Mucosa of stomach (tissue), 1 donor: ENCODE measurements at regions not wholly inside any gene's neighbourhood (a gene's known extent, or its start where the extent isn't known, plus 50 kb on each side); places are given as distances from the start of the nearest gene placed in this dataset.

ENCODE experiments used
- H3K27me3 ChIP-seq: one replicate; pipeline ENCODE4 v1.7.0; 2013; ENCODE audit warnings: mild to moderate bottlenecking, low read length; ENCODE audit not compliant: control insufficient read depth, insufficient read depth
- H3K36me3 ChIP-seq: one replicate; pipeline ENCODE4 v1.7.0; 2013; ENCODE audit warnings: low read length; ENCODE audit not compliant: control insufficient read depth, insufficient read depth
- H3K4me1 ChIP-seq: one replicate; pipeline ENCODE4 v1.7.0; 2013; ENCODE audit warnings: mild to moderate bottlenecking, low read length; ENCODE audit not compliant: control insufficient read depth, insufficient read depth
- H3K4me3 ChIP-seq: one replicate; pipeline ENCODE4 v1.7.0; 2013; ENCODE audit warnings: low read length
- H3K9ac ChIP-seq: one replicate; pipeline ENCODE4 v1.7.0; 2013; ENCODE audit warnings: mild to moderate bottlenecking, low read length, moderate library complexity
- H3K9me3 ChIP-seq: one replicate; pipeline ENCODE4 v1.7.0; 2013; ENCODE audit warnings: mild to moderate bottlenecking, low read length, moderate library complexity; ENCODE audit not compliant: control insufficient read depth
- donor health status: Pancreatic carcinoma.

GRCh38 chr2:120522151-120522751, 176.3 kb downstream of the INHBB start:
- H3K36me3 ChIP-seq, result no peaks in the 10 kb centered on the region
- no peaks in the 10 kb centered on the region for H3K4me1 ChIP-seq
- peaks cover 19% of the 10 kb centered on the region for H3K27me3 ChIP-seq
- no peak overlapping the region for H3K4me3 ChIP-seq
- no peak overlapping the region for H3K9ac ChIP-seq
- no peaks in the 10 kb centered on the region for H3K9me3 ChIP-seq

DNA sequence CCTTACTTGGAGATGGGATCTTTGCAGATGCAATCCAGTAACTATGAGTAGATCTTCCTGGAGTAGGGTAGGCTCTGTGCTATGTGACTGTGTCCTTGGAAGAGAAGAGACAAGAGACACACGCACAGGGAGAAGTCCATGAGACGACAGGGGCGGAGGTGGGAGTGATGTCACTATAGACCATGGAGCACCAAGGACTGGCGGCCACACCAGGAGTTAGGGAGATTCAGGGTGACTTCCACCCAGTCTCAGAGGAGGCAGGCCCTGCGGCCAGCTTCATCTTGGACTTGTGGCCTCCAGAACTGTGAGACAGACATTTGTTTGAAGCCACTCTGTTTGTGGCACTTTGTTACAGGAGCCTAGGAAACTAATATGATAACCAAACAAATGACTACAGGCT, 177.8 kb downstream of the INHBB start:
- peaks cover 19% of the 10 kb centered on the region for H3K27me3 ChIP-seq
- H3K9me3 ChIP-seq, result no peaks in the 10 kb centered on the region
- no peaks in the 10 kb centered on the region for H3K36me3 ChIP-seq
- H3K4me1 ChIP-seq, result no peaks in the 10 kb centered on the region
- no peak overlapping the region for H3K4me3 ChIP-seq
- H3K9ac ChIP-seq, result no peak overlapping the region

DNA sequence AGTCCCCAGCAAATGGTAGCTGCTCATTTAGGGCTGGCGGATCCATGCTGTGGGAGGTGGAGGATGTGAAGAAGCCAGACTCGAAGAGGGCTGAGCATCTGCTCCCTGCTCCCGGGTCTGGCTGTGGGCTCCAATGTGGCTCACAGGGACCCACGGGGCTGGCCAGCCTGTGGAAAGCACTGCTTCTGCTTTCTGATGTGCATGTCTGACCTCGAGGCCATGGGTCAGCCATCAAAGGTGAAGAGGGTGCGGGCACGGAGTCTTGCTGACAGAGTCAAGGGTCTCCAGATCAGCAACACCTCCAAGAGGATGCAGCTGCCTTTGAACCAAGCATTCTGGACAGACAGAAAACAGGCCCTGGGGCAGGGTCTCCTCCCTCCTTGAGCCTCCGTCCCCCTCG, 178.2 kb downstream of the INHBB start:
- H3K4me3 ChIP-seq, result no peak overlapping the region

DNA sequence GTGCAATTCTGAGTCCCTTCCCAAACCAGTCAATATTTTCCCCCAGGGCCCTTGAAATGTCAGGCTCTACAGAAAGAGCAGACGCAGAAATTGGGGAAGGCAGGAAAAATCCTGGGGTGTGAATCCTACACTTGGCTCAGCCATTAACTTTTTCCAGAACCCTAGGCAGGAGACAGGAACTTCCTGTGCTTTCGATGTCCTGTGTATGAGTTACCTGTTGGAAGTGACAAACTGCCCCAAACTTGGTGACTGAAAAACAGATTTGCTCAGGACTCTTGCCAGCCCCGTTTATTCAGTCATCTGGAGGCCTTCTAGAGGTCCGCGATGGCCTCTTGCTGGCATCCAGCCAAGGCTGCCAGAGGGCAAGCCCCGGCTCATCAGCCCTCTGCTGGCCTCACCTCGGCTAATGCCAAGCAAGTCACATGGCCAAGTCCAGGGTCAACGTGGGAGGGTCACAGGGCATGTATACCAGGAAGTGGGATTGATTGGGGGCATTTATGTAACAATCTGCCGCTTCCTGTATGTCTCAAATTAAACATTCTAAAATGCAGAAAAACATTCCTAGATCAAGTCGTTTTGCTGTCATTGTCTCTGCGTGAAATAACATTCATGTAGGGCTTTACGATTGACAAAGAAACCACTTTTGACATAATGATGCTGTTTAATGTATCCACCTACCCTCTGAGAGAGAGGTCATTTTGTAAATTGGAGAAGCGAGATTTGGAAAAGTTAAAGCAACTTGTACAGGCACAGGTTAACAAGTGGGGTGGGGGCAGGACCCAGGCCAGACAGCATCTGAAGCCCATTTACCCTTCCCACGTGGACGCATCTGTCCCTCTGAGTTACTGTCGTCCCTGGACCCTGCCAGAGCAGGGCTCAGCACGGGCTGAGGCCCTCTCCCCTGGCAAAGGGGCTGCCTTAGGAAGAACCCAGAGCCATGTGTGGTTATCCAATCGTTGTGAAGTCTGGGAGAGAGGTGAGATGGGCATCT, 179.4 kb downstream of the INHBB start:
- no peaks in the 10 kb centered on the region for H3K4me1 ChIP-seq
- H3K9me3 ChIP-seq, result no peaks in the 10 kb centered on the region
- peaks cover 19% of the 10 kb centered on the region for H3K27me3 ChIP-seq
- no peaks in the 10 kb centered on the region for H3K36me3 ChIP-seq
- H3K9ac ChIP-seq, result no peak overlapping the region
- H3K4me3 ChIP-seq, result no peak overlapping the region

More for the DNA sequence above, 178.2 kb downstream of the INHBB start:
- Histone ChIP-seq H3K4me1 (no peaks in the 10 kb centered on the region), H3K27me3 (peaks cover 19% of the 10 kb centered on the region), H3K9ac (no peak overlapping the region), H3K9me3 (no peaks in the 10 kb centered on the region), H3K36me3 (no peaks in the 10 kb centered on the region)

- Histone ChIP-seq H3K36me3 (no peaks in the 10 kb centered on the region), H3K9me3 (no peaks in the 10 kb centered on the region), H3K27me3 (peaks cover 19% of the 10 kb centered on the region), H3K9ac (no peak overlapping the region), H3K4me1 (no peaks in the 10 kb centered on the region), H3K4me3 (no peak overlapping the region)
Measured at GRCh38 chr2:120526047-120526562, 180.2 kb downstream of the INHBB start.

- Histone ChIP-seq H3K27me3 (peaks cover 9% of the 10 kb centered on the region), H3K9me3 (no peaks in the 10 kb centered on the region), H3K9ac (no peak overlapping the region), H3K36me3 (no peaks in the 10 kb centered on the region), H3K4me3 (no peak overlapping the region), H3K4me1 (no peaks in the 10 kb centered on the region)
Measured at GRCh38 chr2:120526997-120527945, 181.3 kb downstream of the INHBB start.

DNA sequence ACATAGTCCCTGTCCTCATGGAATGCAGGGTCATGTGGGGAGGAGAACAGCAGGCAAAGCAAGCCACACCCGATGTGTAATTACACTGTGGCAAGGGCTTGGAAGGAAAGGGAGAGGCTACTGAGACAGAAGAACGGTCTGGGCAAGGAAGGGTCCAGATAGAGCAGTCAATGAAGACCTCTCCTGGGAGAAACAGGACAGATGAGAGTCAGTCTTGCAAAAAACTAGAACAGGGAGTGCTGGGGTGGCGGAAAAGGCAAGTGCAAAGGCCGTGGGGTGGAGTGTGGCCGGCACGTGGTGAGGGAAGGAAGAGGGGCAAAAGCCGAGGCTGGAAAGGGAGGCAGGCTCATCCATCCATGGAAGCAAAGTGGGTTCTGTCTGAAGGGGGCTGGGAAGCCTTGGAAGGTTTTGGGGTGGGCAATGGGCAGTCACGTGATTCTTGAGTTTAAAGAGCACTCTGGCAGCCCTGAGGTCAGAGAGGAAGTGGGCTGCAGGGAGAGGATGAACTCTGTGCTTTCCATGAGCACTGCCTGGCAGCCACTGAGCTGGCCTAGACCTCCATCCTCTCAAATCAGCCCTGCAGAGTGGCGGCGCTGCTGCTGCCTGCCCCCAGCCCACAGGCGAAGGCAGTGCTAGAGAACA, 182.2 kb downstream of the INHBB start:
- Histone ChIP-seq H3K9ac (no peak overlapping the region), H3K27me3 (no peaks in the 10 kb centered on the region), H3K4me1 (no peaks in the 10 kb centered on the region), H3K9me3 (no peaks in the 10 kb centered on the region), H3K36me3 (no peaks in the 10 kb centered on the region), H3K4me3 (no peak overlapping the region)

- H3K36me3 ChIP-seq, result no peaks in the 10 kb centered on the region
- no peaks in the 10 kb centered on the region for H3K27me3 ChIP-seq
- no peaks in the 10 kb centered on the region for H3K9me3 ChIP-seq
- H3K4me3 ChIP-seq, result no peak overlapping the region
- no peaks in the 10 kb centered on the region for H3K4me1 ChIP-seq
- H3K9ac ChIP-seq, result no peak overlapping the region
Measured at GRCh38 chr2:120528693-120529076, 182.7 kb downstream of the INHBB start.

- Histone ChIP-seq H3K36me3 (no peaks in the 10 kb centered on the region), H3K4me1 (no peaks in the 10 kb centered on the region), H3K4me3 (no peak overlapping the region), H3K27me3 (no peaks in the 10 kb centered on the region), H3K9me3 (no peaks in the 10 kb centered on the region), H3K9ac (no peak overlapping the region)
Measured at GRCh38 chr2:120530781-120531180, 184.8 kb downstream of the INHBB start.

- Histone ChIP-seq H3K9me3 (no peaks in the 10 kb centered on the region), H3K4me3 (no peak overlapping the region), H3K36me3 (no peaks in the 10 kb centered on the region), H3K27me3 (no peaks in the 10 kb centered on the region), H3K4me1 (no peaks in the 10 kb centered on the region), H3K9ac (no peak overlapping the region)
Measured at GRCh38 chr2:120531365-120531764, 185.4 kb downstream of the INHBB start.

GRCh38 chr2:120531863-120532600, 186.1 kb downstream of the INHBB start:
- H3K4me3 ChIP-seq, result no peak overlapping the region
- no peaks in the 10 kb centered on the region for H3K9me3 ChIP-seq
- H3K36me3 ChIP-seq, result no peaks in the 10 kb centered on the region
- no peaks in the 10 kb centered on the region for H3K4me1 ChIP-seq
- no peak overlapping the region for H3K9ac ChIP-seq
- no peaks in the 10 kb centered on the region for H3K27me3 ChIP-seq
